ENCODE measurements at regions not wholly inside any gene's neighbourhood (a gene's known extent, or its start where the extent isn't known, plus 50 kb on each side); places are given as distances from the start of the nearest gene placed in this dataset.

DNA sequence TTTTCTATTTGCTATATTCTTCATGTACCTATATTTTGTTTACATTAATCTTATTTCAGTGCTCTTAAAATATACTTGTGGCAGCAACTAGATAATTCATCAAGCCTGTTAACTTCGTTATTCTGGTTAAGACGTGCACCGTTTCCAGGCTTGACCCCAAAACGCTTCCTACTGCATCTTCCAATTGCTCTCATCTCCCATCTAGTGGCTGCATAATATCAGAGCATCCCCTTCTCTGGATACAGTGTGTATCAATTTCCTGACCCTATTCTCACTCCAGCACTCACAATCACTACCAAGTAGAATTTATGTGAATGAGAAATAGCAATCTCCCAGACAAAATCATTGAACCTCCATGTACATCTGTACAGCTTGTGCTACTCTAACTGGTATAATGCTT is 1280.3 kb upstream of the B3GALT2 start:
- POLR2A ChIA-PET: interaction anchor here (0.6 kb wide), 1 partner anchor 281 kb away, joined by 3 read pairs; no protein-coding TSS in a partner anchor
- BruUV-seq (replicated peaks): no TSS peak
- H3K27me3 Mint-ChIP-seq (ENCODE audit: insufficient read depth, unreplicated experiment): no peaks in the 10 kb centered on the region

GRCh38 chr1:194447636-194448035 is 1261.2 kb upstream of the B3GALT2 start:
- H3K36me3 Mint-ChIP-seq (ENCODE audit: insufficient read depth, unreplicated experiment): no peaks in the 10 kb centered on the region

More for the DNA sequence above, 1280.3 kb upstream of the B3GALT2 start:
- Mint-ChIP-seq H3K27ac (ENCODE audit: low read depth, unreplicated experiment) (no peak overlapping the region), H3K4me1 (ENCODE audit: insufficient read depth, unreplicated experiment) (no peaks in the 10 kb centered on the region), H3K36me3 (ENCODE audit: insufficient read depth, unreplicated experiment) (no peaks in the 10 kb centered on the region), H3K4me3 (ENCODE audit: unreplicated experiment) (no peak overlapping the region), H3K9me3 (ENCODE audit: unreplicated experiment) (no peaks in the 10 kb centered on the region)
- CTCF ChIA-PET: interaction anchor here (0.6 to 0.7 kb wide), 4 partner anchors 68 to 1529 kb away, joined by 3 to 4 read pairs (median 3); no protein-coding TSS in a partner anchor
- DNase-seq (ENCODE audit: unreplicated experiment): peak; percentile 24
- intact Hi-C loops (cut with micrococcal nuclease): no loop called here
- TF ChIP-seq, protein P1, sequence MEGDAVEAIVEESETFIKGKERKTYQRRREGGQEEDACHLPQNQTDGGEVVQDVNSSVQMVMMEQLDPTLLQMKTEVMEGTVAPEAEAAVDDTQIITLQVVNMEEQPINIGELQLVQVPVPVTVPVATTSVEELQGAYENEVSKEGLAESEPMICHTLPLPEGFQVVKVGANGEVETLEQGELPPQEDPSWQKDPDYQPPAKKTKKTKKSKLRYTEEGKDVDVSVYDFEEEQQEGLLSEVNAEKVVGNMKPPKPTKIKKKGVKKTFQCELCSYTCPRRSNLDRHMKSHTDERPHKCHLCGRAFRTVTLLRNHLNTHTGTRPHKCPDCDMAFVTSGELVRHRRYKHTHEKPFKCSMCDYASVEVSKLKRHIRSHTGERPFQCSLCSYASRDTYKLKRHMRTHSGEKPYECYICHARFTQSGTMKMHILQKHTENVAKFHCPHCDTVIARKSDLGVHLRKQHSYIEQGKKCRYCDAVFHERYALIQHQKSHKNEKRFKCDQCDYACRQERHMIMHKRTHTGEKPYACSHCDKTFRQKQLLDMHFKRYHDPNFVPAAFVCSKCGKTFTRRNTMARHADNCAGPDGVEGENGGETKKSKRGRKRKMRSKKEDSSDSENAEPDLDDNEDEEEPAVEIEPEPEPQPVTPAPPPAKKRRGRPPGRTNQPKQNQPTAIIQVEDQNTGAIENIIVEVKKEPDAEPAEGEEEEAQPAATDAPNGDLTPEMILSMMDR (IDR thresholded peaks at IDR 0.05; ENCODE audit: unreplicated experiment): peak; percentile 25

DNA sequence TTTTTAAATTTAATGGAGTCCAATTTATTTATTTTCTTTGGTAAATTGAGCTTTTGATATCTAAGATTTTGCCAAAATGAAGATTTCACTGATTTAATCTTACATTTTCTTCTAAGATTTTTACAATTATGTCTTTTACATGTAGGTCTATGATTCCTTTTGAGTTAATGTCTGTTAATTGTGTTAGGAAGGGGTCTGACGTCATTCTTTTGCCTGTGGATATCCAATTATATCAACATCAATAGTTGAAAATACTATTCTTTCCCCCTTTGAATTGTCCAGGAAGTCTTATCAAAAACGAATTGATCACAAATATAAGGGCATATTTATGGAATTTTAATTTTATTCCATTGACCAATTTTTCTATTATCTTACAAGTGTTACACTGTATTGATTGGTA is 1258.8 kb upstream of the B3GALT2 start:
- no peaks in the 10 kb centered on the region for H3K36me3 Mint-ChIP-seq (ENCODE audit: insufficient read depth, unreplicated experiment)
- H3K27me3 Mint-ChIP-seq (ENCODE audit: insufficient read depth, unreplicated experiment): no peaks in the 10 kb centered on the region
- no peaks in the 10 kb centered on the region for H3K4me1 Mint-ChIP-seq (ENCODE audit: insufficient read depth, unreplicated experiment)
- POLR2A ChIA-PET: no interaction called here
- peaks cover 7% of the 10 kb centered on the region for H3K9me3 Mint-ChIP-seq (ENCODE audit: unreplicated experiment)
- intact Hi-C loops (cut with micrococcal nuclease): no loop called here
- no peak overlapping the region for H3K4me3 Mint-ChIP-seq (ENCODE audit: unreplicated experiment)
- no peak overlapping the region for H3K27ac Mint-ChIP-seq (ENCODE audit: low read depth, unreplicated experiment)
- TF ChIP-seq, protein P1 (IDR thresholded peaks at IDR 0.05; ENCODE audit: unreplicated experiment): no peak
- CTCF ChIA-PET: interaction anchor here (0.6 kb wide), 1 partner anchor 47 kb away, joined by 3 read pairs; no protein-coding TSS in a partner anchor
- no TSS peak for BruUV-seq (replicated peaks)
- DNase-seq (ENCODE audit: unreplicated experiment): no peak

More at GRCh38 chr1:194447636-194448035, 1261.2 kb upstream of the B3GALT2 start:
- H3K27me3 Mint-ChIP-seq (ENCODE audit: insufficient read depth, unreplicated experiment): no peaks in the 10 kb centered on the region
- no peaks in the 10 kb centered on the region for H3K9me3 Mint-ChIP-seq (ENCODE audit: unreplicated experiment)
- intact Hi-C loops (cut with micrococcal nuclease): no loop called here
- POLR2A ChIA-PET: no interaction called here
- DNase-seq (ENCODE audit: unreplicated experiment): no peak
- no TSS peak for BruUV-seq (replicated peaks)
- H3K4me3 Mint-ChIP-seq (ENCODE audit: unreplicated experiment): no peak overlapping the region
- CTCF ChIA-PET: no interaction called here
- H3K4me1 Mint-ChIP-seq (ENCODE audit: insufficient read depth, unreplicated experiment): no peaks in the 10 kb centered on the region
- TF ChIP-seq, protein P1 (IDR thresholded peaks at IDR 0.05; ENCODE audit: unreplicated experiment): no peak
- H3K27ac Mint-ChIP-seq (ENCODE audit: low read depth, unreplicated experiment): no peak overlapping the region

DNA sequence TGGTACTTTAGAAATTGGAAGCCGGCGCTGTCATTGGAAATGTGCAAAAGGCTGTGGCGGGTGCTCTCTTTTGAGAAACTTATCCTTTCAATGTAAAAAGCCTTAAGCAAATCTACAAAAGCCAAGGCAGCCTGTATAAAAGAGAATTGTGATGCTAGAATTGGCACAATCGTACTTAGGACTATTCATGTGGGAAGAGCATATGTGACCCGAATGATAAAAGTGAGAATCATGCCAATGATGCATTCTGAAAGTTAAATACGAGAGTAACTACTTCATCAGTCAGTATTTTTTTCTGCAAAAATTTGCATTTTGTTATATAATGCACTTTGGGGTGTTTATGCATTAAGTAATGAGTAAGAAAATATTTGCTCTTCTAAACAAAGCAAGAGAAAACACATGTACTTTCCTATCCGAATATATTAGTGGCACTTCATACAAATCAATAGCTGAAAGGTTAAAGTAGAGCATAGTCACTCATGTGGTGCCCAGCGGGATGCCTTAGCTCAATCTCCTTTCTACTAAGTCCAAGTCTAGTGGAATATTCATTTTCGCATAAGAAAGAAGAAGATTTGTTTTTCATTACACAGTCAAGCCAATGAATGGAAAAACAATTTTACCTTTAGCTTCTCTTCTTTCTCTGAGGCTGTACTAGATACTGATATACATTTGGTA is 1256.6 kb upstream of the B3GALT2 start:
- H3K4me1 Mint-ChIP-seq (ENCODE audit: insufficient read depth, unreplicated experiment): no peaks in the 10 kb centered on the region
- no peak for DNase-seq (ENCODE audit: unreplicated experiment)
- no peaks in the 10 kb centered on the region for H3K36me3 Mint-ChIP-seq (ENCODE audit: insufficient read depth, unreplicated experiment)
- POLR2A ChIA-PET: interaction anchor here (0.5 to 0.6 kb wide), 4 partner anchors 18 to 845 kb away, joined by 3 read pairs; no protein-coding TSS in a partner anchor
- peaks cover 7% of the 10 kb centered on the region for H3K9me3 Mint-ChIP-seq (ENCODE audit: unreplicated experiment)
- no peaks in the 10 kb centered on the region for H3K27me3 Mint-ChIP-seq (ENCODE audit: insufficient read depth, unreplicated experiment)
- CTCF ChIA-PET: interaction anchor here (0.8 to 1.0 kb wide), 2 partner anchors 13 to 325 kb away, joined by 3 read pairs; no protein-coding TSS in a partner anchor
- no TSS peak for BruUV-seq (replicated peaks)
- TF ChIP-seq, protein P1 (IDR thresholded peaks at IDR 0.05; ENCODE audit: unreplicated experiment): no peak
- intact Hi-C loops (cut with micrococcal nuclease): no loop called here
- H3K27ac Mint-ChIP-seq (ENCODE audit: low read depth, unreplicated experiment): no peak overlapping the region
- H3K4me3 Mint-ChIP-seq (ENCODE audit: unreplicated experiment): no peak overlapping the region
